GM21528 (cell line): ENCODE measurements at regions not wholly inside any gene's neighbourhood (a gene's known extent, or its start where the extent isn't known, plus 50 kb on each side); places are given as distances from the start of the nearest gene placed in this dataset.

Experiments
- ATAC-seq: cut with Tn5 transposase; IDR thresholded peaks from one replicate; pipeline ENCODE4 v1.9.1; 2021; ENCODE audit warnings: mild to moderate bottlenecking, moderate library complexity; ENCODE audit not compliant: unreplicated experiment, low FRiP score

GRCh38 chr10:85175635-85176034 lies 847.2 kb downstream of the CCSER2 start:
- ATAC-seq: no peak

GRCh38 chr10:85177767-85178166 lies 849.4 kb downstream of the CCSER2 start:
- no peak for ATAC-seq

DNA sequence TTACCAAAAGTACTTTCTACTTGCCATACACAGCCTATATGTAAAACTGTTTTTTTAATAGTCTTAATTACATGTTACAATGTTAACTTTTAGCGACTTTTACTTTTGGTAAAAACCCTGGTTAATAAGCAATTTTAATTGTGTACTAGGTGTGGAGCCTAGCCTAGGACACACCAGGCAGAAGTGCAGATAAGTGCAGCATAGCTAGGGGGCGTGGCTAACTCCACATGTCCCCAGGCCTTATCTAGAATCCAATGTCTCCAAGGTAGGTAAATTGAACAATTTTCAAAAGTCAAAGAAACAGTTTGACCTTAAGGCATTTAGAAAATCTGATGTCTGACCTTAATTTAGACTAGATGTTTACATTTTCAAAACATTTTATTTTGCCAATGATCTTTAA lies 858.7 kb downstream of the CCSER2 start:
- ATAC-seq: no peak

- no peak for ATAC-seq
These were observed 860.5 kb downstream of the CCSER2 start for GRCh38 chr10:85188770-85189484.

DNA sequence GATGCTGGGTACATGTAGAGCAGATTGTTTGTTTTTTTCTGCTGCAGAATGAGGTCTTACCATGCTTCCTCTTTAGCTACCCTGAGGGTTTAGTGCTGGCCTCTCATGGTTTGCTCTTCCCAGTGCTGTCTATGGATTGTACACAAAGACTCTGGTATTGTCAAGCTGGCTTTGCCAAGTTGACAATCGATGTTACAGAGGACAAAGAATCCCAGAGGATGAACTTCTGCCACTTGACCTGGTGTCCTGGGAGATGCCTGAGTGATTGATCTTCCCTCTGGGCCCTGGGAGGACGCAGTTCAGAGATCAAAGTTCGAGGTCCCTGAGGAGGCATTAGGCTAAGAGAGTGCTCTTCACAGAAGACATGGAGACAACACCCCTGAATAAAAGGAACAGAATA lies 865.4 kb downstream of the CCSER2 start:
- no peak for ATAC-seq

DNA sequence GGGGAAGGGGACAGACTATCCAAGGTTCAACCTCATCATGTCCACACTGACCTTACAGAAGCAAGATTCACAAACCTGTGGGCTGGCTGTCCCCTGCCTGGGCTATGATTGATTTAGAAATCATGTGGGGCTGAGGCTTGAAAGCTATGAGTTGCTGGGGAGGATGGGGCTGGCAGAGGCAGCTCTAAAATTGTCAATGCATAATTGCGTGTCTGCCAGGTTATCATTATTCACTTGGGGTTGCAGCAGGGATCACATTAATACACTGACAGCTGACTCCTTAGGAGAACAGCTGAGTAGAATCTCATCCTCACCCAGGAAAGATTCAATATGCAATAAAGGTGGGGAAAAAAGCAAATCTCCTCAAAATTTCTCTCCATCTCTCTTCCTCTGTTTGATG lies 866.3 kb downstream of the CCSER2 start:
- no peak for ATAC-seq

DNA sequence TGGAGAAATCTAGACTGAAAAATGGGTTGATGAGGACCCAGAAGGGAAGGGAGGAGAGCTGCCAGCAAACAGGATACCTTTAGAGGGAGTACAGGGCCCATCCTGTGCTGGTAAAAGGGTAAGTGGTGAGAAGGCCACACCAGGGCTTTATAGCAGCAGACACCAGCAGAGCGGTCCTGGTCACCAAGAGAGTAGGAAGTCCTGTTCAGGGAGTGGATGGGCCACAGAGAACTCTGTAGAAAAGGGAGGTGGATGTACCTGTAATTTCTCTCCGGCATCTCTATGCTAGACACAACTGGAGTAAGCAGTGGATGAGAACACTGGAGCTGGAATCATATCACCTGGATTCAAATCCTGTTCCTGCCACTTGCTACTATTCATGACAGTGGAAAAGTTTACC lies 867.2 kb downstream of the CCSER2 start:
- ATAC-seq: no peak

- ATAC-seq: no peak
These were observed 876.4 kb downstream of the CCSER2 start for GRCh38 chr10:85204814-85205213.

DNA sequence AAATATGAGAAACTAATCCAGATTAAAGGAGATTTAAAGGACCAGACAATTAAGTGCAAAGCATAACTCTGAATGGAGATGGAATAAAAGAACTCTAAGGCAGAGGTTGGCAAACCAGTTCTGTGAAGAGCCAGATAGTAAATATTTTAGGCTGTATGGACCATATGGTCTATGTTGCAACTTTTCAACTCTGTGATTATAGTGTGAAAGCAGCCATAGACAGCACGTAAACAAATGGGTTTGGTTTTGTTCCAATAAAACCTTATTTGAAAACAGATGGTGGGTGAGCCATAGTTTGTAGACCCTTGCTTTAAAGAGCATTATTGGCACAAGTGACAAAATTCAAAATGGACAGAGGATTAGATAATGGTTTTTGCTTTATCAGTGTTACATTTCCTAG lies 884.1 kb downstream of the CCSER2 start:
- ATAC-seq: no peak

GRCh38 chr10:85213493-85213892 lies 885.1 kb downstream of the CCSER2 start:
- no peak for ATAC-seq

GRCh38 chr10:85222300-85222699 lies 893.9 kb downstream of the CCSER2 start:
- no peak for ATAC-seq

DNA sequence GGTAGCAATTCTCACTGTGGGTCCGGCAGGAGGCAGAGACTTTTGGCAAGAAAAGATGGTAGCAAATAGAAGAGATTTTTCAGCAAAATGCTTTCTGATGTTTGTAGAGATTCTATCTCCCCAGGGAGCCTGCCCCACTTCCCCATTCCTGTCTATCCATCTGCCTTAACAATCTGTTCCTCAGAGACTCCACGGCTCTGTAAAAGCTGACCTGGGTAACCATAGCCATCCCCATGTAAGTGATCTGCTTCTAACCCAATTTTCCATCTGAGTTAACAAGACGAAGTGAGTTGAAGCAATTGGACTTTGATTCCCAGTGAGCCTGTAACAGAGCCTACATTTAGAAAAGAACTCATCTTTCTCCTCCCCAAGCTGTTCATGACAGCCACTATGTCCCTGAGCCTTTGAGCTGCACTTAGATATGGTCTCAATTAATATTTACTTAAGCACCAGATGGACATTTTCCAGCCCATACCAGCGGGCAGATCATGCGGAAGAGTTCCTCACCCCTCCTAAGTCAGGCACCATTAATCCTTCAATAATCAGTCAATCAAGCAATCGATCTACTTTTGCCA lies 896.1 kb downstream of the CCSER2 start:
- ATAC-seq: no peak

GRCh38 chr10:85225311-85225710 lies 896.9 kb downstream of the CCSER2 start:
- no peak for ATAC-seq

DNA sequence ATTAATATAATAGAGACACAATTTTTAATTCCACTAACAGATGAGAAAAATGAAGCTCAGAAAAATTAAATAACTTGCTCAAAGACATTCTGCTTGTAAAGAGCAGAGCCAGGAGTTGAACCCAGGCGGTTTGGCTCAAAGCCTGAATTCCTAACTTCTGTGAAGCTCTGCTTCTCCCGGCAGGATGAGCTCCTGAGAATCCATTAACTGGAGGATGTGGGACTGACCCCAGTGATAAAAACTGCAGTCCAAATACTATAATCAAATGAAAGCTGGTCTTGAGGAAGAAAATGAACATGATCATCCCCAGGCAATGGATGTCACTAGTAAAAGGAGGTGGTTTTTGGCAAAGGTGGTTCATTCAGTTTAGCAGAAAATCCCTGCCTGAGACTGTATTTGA lies 898.2 kb downstream of the CCSER2 start:
- no peak for ATAC-seq

GRCh38 chr10:85228726-85229125 lies 900.3 kb downstream of the CCSER2 start:
- no peak for ATAC-seq

GRCh38 chr10:85231534-85232270 lies 903.3 kb downstream of the CCSER2 start:
- no peak for ATAC-seq

DNA sequence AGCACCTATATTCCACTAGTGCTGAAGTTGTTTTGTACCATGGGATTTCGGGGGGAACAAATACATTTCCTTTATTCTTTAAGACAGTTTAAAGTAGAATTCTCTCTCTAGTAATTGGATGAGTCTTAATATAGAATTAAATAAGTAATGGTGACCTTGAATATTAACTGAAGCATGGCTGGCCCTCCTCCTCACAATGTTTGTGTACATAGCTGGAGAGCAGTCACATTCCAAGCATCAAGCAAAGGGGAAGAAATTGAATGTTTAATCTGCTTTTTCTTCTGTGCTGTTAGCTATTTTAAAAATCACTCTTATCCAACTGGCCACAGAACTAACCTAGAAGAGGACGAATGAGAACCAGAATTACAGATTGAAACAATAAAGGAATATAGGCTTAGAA lies 906.9 kb downstream of the CCSER2 start:
- no peak for ATAC-seq

DNA sequence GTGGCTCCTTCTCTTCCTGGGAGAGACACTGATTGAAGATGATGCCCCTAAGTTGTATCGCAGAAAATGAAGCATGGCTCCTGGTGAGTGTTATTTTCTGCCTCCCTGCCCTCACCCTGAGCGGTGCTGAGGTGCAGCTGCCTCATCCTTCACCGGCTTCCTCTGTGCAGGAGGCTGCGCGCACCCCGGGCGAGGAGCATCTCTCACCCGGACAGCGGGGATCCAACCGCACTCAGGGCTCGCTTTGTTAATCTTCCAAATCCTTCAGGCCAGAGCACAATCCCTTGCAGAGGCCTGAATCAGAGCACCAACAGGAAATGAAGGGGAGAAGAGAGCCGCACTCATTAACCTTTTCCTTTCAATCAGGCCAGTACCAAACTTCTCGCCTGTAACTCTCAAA lies 910.3 kb downstream of the CCSER2 start:
- ATAC-seq: no peak

DNA sequence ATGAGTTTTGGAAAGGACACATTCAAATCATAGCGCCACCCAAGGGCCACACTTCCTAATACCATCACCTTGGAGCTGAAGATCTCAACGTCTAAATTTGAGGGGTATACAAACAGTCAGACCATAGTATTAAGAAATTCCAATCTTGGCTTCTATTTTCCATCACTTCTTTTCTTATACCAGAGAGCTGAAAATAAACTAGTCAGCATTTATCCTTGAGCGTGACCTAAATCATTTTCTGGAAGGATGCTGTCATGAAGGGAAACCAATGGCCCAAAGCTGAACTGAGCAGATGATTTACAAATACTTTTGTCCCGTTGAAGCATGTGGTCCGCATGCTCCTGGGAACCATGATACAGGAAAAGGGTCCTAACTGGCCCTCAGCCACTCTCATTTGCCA lies 921.9 kb downstream of the CCSER2 start:
- ATAC-seq: no peak

DNA sequence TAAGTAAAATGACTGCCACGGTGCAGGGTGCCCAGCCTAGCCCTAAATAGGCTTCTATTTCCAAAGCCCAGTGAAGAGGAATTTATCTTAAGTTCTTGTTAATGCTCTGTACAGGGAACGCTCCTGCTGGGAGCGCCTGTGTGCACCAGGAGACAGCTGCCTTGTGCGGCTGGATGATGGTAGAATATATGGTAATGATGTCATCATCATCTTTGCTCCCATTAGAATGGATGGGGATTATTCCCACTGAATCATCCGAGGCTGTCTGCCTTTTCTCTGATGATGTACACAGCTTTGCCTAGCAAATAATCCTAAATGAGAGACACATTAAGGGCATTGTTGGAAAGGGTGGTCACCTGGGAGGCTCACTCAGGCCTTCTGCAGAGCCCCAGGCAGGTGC lies 928.1 kb downstream of the CCSER2 start:
- ATAC-seq: no peak

DNA sequence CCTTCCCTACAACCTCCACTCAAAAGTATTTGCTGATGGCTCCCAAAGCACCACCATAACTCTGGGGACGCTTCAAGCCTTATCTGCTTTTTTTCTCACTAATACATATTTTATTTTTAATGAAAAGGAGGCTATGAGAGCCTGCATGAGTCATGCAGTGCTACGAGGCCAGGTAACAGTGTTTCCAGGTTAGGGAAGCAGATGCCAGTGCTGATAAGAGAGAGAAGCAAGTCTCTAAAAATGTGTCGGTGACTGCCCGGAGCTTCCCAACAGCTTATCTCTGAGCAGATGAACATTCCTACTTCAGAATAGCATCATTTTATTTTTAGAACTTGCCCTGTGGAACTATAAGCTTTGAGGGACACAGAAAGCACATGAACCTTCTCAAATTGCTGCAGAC lies 931.5 kb downstream of the CCSER2 start:
- ATAC-seq: no peak

DNA sequence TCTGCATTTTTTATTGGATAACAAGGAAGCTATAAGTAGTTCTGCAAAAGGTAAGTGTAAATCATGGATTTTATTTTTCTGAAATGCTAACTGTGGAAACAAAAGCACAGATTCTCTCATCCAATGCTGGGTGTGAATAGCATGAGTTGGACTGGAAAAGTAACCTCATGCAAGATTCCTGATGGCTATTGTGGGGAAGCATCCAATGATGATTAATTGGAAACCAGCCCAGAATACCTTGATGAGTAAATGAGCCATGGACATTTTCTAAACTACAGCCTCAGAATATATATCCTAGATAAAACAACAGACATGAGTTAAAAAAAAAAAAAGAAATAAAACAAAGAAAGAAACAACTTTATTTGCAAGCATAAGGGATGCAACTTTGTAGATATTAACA lies 934.6 kb downstream of the CCSER2 start:
- no peak for ATAC-seq
